C4-2B (cell line): ENCODE measurements at regions not wholly inside any gene's neighbourhood (a gene's known extent, or its start where the extent isn't known, plus 50 kb on each side); places are given as distances from the start of the nearest gene placed in this dataset.

ENCODE experiments used
- ZFX ChIP-seq: fragments of 450-650 bp; IDR thresholded peaks from 2 replicates; pipeline ENCODE4 v1.6.1; 2017
- TF ChIP-seq, protein P1 (sequence below): fragments of 450-650 bp; conservative IDR thresholded peaks from 2 replicates; pipeline ENCODE4 v1.5.1; 2017; ENCODE audit warnings: mild to moderate bottlenecking

GRCh38 chr16:66289986-66290385 is 76.5 kb upstream of the CDH5 start:
- TF ChIP-seq, protein P1, sequence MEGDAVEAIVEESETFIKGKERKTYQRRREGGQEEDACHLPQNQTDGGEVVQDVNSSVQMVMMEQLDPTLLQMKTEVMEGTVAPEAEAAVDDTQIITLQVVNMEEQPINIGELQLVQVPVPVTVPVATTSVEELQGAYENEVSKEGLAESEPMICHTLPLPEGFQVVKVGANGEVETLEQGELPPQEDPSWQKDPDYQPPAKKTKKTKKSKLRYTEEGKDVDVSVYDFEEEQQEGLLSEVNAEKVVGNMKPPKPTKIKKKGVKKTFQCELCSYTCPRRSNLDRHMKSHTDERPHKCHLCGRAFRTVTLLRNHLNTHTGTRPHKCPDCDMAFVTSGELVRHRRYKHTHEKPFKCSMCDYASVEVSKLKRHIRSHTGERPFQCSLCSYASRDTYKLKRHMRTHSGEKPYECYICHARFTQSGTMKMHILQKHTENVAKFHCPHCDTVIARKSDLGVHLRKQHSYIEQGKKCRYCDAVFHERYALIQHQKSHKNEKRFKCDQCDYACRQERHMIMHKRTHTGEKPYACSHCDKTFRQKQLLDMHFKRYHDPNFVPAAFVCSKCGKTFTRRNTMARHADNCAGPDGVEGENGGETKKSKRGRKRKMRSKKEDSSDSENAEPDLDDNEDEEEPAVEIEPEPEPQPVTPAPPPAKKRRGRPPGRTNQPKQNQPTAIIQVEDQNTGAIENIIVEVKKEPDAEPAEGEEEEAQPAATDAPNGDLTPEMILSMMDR: no peak
- no peak for TF ChIP-seq ZFX
